ENCODE measurements at regions not wholly inside any gene's neighbourhood (a gene's known extent, or its start where the extent isn't known, plus 50 kb on each side); places are given as distances from the start of the nearest gene placed in this dataset.

DNA sequence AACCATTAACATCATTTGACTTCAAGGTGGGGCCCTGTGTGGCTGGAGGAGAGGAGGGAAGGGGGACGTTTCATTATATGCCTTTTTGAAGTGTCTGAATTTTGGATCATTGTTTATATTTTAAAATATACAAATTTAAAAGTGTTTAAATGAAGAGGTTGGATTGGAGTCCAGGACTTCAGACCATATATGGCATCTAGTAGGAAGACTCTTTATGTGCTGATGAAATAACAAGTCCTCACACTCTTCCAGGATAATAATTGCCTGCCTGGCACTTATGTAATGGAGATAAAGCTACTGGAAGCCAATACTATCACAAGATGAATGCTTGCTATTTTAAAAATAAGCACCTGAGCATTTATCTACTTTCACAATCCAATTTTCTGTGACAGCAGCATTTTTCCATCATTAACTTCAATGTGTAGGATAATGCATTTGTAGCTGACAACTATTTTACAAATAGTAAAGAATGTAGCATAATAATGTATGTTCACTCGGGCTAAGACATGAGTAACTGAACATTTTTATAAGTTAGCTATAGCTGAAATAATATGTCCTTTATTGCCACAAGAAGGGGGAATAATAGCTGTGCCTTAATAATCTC lies 188.4 kb downstream of the MTCL1 start (continued):
- TF ChIP-seq ZNF460 (CRISPR knock-in tag; IDR thresholded peaks at IDR 0.05; ENCODE audit: borderline replicate concordance) (no peak), ZNF740 (CRISPR knock-in tag; IDR thresholded peaks at IDR 0.05) (no peak), ZNF589 (CRISPR knock-in tag; conservative IDR thresholded peaks at IDR 0.05) (no peak), ZNF503 (CRISPR knock-in tag; IDR thresholded peaks at IDR 0.05) (no peak), YY1 (IDR thresholded peaks at IDR 0.05; ENCODE audit: insufficient read depth, insufficient replicate concordance, low read depth, low read length) (no peak), ATRX (CRISPR knock-in tag; IDR thresholded peaks at IDR 0.05; ENCODE audit: borderline replicate concordance) (no peak), ZNF3 (CRISPR knock-in tag; IDR thresholded peaks at IDR 0.05) (no peak), LRRFIP1 (CRISPR knock-in tag; conservative IDR thresholded peaks at IDR 0.05) (no peak)
- TF ChIP-seq, protein P1, sequence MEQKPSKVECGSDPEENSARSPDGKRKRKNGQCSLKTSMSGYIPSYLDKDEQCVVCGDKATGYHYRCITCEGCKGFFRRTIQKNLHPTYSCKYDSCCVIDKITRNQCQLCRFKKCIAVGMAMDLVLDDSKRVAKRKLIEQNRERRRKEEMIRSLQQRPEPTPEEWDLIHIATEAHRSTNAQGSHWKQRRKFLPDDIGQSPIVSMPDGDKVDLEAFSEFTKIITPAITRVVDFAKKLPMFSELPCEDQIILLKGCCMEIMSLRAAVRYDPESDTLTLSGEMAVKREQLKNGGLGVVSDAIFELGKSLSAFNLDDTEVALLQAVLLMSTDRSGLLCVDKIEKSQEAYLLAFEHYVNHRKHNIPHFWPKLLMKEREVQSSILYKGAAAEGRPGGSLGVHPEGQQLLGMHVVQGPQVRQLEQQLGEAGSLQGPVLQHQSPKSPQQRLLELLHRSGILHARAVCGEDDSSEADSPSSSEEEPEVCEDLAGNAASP (CRISPR knock-in tag; IDR thresholded peaks at IDR 0.05; ENCODE audit: borderline replicate concordance) = no peak
- TF ChIP-seq, protein P2, sequence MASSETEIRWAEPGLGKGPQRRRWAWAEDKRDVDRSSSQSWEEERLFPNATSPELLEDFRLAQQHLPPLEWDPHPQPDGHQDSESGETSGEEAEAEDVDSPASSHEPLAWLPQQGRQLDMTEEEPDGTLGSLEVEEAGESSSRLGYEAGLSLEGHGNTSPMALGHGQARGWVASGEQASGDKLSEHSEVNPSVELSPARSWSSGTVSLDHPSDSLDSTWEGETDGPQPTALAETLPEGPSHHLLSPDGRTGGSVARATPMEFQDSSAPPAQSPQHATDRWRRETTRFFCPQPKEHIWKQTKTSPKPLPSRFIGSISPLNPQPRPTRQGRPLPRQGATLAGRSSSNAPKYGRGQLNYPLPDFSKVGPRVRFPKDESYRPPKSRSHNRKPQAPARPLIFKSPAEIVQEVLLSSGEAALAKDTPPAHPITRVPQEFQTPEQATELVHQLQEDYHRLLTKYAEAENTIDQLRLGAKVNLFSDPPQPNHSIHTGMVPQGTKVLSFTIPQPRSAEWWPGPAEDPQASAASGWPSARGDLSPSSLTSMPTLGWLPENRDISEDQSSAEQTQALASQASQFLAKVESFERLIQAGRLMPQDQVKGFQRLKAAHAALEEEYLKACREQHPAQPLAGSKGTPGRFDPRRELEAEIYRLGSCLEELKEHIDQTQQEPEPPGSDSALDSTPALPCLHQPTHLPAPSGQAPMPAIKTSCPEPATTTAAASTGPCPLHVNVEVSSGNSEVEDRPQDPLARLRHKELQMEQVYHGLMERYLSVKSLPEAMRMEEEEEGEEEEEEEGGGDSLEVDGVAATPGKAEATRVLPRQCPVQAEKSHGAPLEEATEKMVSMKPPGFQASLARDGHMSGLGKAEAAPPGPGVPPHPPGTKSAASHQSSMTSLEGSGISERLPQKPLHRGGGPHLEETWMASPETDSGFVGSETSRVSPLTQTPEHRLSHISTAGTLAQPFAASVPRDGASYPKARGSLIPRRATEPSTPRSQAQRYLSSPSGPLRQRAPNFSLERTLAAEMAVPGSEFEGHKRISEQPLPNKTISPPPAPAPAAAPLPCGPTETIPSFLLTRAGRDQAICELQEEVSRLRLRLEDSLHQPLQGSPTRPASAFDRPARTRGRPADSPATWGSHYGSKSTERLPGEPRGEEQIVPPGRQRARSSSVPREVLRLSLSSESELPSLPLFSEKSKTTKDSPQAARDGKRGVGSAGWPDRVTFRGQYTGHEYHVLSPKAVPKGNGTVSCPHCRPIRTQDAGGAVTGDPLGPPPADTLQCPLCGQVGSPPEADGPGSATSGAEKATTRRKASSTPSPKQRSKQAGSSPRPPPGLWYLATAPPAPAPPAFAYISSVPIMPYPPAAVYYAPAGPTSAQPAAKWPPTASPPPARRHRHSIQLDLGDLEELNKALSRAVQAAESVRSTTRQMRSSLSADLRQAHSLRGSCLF (CRISPR knock-in tag; IDR thresholded peaks at IDR 0.05; ENCODE audit: borderline replicate concordance) = no peak
